ENCODE measurements at regions not wholly inside any gene's neighbourhood (a gene's known extent, or its start where the extent isn't known, plus 50 kb on each side); places are given as distances from the start of the nearest gene placed in this dataset.

DNA sequence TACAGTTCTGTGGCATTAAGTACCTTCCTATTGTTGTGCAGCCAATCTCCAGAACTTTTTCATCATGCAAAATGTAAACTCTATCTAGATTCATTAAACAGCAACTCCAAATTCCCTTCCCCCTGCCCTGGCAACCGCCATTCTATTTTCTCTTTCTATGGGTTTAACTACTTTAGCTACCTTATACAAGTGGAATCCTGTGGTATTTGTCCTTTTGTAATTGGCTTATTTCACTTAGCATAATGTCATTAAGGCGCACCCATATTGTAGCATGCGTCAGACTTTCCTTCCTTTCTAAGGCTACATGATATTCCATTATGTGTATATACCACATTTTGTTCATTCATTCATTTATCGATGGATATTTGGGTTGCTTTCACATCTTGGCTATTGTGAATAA lies 142.4 kb downstream of the CAAP1 start:
- no peak overlapping the region for H4K5ac ChIP-seq (ENCODE audit: insufficient read length, low read depth, low read length)
- no peaks in the 10 kb centered on the region for H4K20me1 ChIP-seq (replicated peaks in 1 of 2; ENCODE audit: control insufficient read depth in 1 of 2, insufficient read depth in 2 of 2, low read length in 2 of 2)
- FAIRE-seq (no peak), DNase-seq (ENCODE audit: low read depth in 1 of 2, low spot score in 2 of 2) (no peak)
- ChIA-PET POLR2A (ENCODE audit: partially characterized antibody) (no interaction called here), CTCF (ENCODE audit: partially characterized antibody) (no interaction called here)
- no peaks in the 10 kb centered on the region for H3K27me3 ChIP-seq (replicated peaks in 1 of 4; ENCODE audit: control insufficient read depth in 3 of 4, extremely low read depth in 1 of 4, insufficient read depth in 3 of 4, low read length in 3 of 4)
- H2BK20ac ChIP-seq (ENCODE audit: low read length): no peak overlapping the region
- H3K9ac ChIP-seq (replicated peaks in 1 of 4; ENCODE audit: extremely low read depth in 1 of 4, low read depth in 3 of 4, low read length in 3 of 4): no peak overlapping the region
- H4K8ac ChIP-seq (ENCODE audit: extremely low read depth, insufficient read depth, low read length): no peak overlapping the region
- H2AK5ac ChIP-seq (ENCODE audit: low read depth, low read length): no peak overlapping the region
- H3K56ac ChIP-seq (replicated peaks; ENCODE audit: insufficient read length, low read depth, low read length): no peak overlapping the region
- no peaks in the 10 kb centered on the region for H3K36me3 ChIP-seq (ENCODE audit: control insufficient read depth in 2 of 4, insufficient read depth in 4 of 4, low read length in 3 of 4)
- no peak overlapping the region for H3K14ac ChIP-seq (ENCODE audit: insufficient read length)
- 91% methylated on average over 4 of the region's 4 CpGs; no CpG with 5 or more reads in 1 of the 2 experiments for WGBS, 2 experiments (ENCODE audit: extremely low coverage in 1 of 2, insufficient coverage in 1 of 2, insufficient read length in 1 of 2, insufficient replicate concordance in 2 of 2, low coverage in 1 of 2, low lambda C conversion rate in 2 of 2, missing lambda C conversion rate in 1 of 2)
- no peak overlapping the region for H3K4ac ChIP-seq (replicated peaks; ENCODE audit: insufficient read length, low read depth, low read length)
- no peak overlapping the region for H2BK5ac ChIP-seq (ENCODE audit: low read depth, low read length)
- no peak overlapping the region for H3K4me2 ChIP-seq (ENCODE audit: insufficient read depth in 1 of 2, low read depth in 2 of 2, low read length in 2 of 2)
- H2BK120ac ChIP-seq (replicated peaks; ENCODE audit: low read depth, low read length): no peak overlapping the region
- no peak overlapping the region for H2BK15ac ChIP-seq (ENCODE audit: low read length)
- H3K23ac ChIP-seq (ENCODE audit: insufficient read length): no peak overlapping the region
- H2BK12ac ChIP-seq (ENCODE audit: low read depth, low read length): no peak overlapping the region
- no peaks in the 10 kb centered on the region; a peak in 1 of 4 replicates for H3K9me3 ChIP-seq (ENCODE audit: insufficient read depth in 2 of 2, low read depth in 1 of 2, low read length in 1 of 2)
- no peak overlapping the region for H4K91ac ChIP-seq (replicated peaks; ENCODE audit: insufficient read length, low read length)
- H3K4me3 ChIP-seq (ENCODE audit: extremely low read depth in 1 of 4, insufficient read depth in 2 of 4, low read depth in 3 of 4, low read length in 4 of 4): no peak overlapping the region
- no peaks in the 10 kb centered on the region for H3K79me1 ChIP-seq (ENCODE audit: low read depth, low read length)
- no peak overlapping the region for H2AFZ ChIP-seq (ENCODE audit: low read length)
- no peaks in the 10 kb centered on the region for H3K79me2 ChIP-seq (ENCODE audit: control insufficient read depth in 1 of 2, insufficient read depth in 2 of 2, low read length in 2 of 2)
- no peak overlapping the region for H3K18ac ChIP-seq (ENCODE audit: extremely low read depth, low read length)
- H3K23me2 ChIP-seq (ENCODE audit: low read depth, low read length): no peaks in the 10 kb centered on the region
- no peak overlapping the region for H3K27ac ChIP-seq (ENCODE audit: low read depth, low read length)
- peaks cover 0 to 10% (median 4%) of the 10 kb centered on the region in 4 experiments; a peak in 6 of 7 replicates for H3K4me1 ChIP-seq (replicated peaks in 1 of 4; ENCODE audit: control insufficient read depth in 3 of 4, insufficient read depth in 4 of 4, low read length in 3 of 4)
- TF ChIP-seq SP4 (IDR thresholded peaks at IDR 0.05; ENCODE audit: low read length) (no peak), KDM1A (IDR thresholded peaks at IDR 0.05; ENCODE audit: borderline replicate concordance, low read length) (no peak), HDAC6 (IDR thresholded peaks at IDR 0.05; ENCODE audit: low read depth, low read length) (no peak), CBX5 (IDR thresholded peaks at IDR 0.05; ENCODE audit: low read depth, low read length) (no peak), CHD1 (IDR thresholded peaks at IDR 0.05; ENCODE audit: low read depth, low read length) (no peak), GTF2F1 (IDR thresholded peaks at IDR 0.05; ENCODE audit: borderline replicate concordance, low read depth, low read length) (no peak), POU5F1 (IDR thresholded peaks at IDR 0.05; ENCODE audit: low read depth, low read length) (no peak), RFX5 (IDR thresholded peaks at IDR 0.05; ENCODE audit: borderline replicate concordance, low read depth, low read length) (no peak), NRF1 (IDR thresholded peaks at IDR 0.05; ENCODE audit: low read depth, low read length) (no peak), TAF1 (IDR thresholded peaks at IDR 0.05; ENCODE audit: low read depth, low read length) (no peak)
- TF ChIP-seq, protein P1, sequence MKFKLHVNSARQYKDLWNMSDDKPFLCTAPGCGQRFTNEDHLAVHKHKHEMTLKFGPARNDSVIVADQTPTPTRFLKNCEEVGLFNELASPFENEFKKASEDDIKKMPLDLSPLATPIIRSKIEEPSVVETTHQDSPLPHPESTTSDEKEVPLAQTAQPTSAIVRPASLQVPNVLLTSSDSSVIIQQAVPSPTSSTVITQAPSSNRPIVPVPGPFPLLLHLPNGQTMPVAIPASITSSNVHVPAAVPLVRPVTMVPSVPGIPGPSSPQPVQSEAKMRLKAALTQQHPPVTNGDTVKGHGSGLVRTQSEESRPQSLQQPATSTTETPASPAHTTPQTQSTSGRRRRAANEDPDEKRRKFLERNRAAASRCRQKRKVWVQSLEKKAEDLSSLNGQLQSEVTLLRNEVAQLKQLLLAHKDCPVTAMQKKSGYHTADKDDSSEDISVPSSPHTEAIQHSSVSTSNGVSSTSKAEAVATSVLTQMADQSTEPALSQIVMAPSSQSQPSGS (IDR thresholded peaks at IDR 0.05; ENCODE audit: low read length): no peak
- TF ChIP-seq, protein P2, sequence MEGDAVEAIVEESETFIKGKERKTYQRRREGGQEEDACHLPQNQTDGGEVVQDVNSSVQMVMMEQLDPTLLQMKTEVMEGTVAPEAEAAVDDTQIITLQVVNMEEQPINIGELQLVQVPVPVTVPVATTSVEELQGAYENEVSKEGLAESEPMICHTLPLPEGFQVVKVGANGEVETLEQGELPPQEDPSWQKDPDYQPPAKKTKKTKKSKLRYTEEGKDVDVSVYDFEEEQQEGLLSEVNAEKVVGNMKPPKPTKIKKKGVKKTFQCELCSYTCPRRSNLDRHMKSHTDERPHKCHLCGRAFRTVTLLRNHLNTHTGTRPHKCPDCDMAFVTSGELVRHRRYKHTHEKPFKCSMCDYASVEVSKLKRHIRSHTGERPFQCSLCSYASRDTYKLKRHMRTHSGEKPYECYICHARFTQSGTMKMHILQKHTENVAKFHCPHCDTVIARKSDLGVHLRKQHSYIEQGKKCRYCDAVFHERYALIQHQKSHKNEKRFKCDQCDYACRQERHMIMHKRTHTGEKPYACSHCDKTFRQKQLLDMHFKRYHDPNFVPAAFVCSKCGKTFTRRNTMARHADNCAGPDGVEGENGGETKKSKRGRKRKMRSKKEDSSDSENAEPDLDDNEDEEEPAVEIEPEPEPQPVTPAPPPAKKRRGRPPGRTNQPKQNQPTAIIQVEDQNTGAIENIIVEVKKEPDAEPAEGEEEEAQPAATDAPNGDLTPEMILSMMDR (IDR thresholded peaks at IDR 0.05; ENCODE audit: control extremely low read depth in 1 of 3, insufficient read depth in 1 of 3, low read depth in 1 of 3, low read length in 3 of 3): no peak
